ENCODE measurements at regions not wholly inside any gene's neighbourhood (a gene's known extent, or its start where the extent isn't known, plus 50 kb on each side); places are given as distances from the start of the nearest gene placed in this dataset.
A peak's percentile ranks its signal among the peaks of the same experiment; 100 is the strongest.

GRCh38 chr4:110792036-110792435 is 169.2 kb upstream of the PITX2 start:
- in situ Hi-C loops (cut with HindIII; ENCODE audit: low pct_ligation_motif_present, low sequenced_read_pairs) = no loop called here
- no peak for TF ChIP-seq CTCF (IDR thresholded peaks at IDR 0.05; ENCODE audit: low read depth, low read length, missing control alignments)
- no peaks in the 10 kb centered on the region for H3K36me3 ChIP-seq (replicated peaks)
- DNase-seq = no peak
- H3K27me3 ChIP-seq (replicated peaks) = no peaks in the 10 kb centered on the region
- H3K27ac ChIP-seq = no peak overlapping the region
- no peak overlapping the region for H3K4me3 ChIP-seq (ENCODE audit: low read depth, low read length)

- in situ Hi-C loops (cut with HindIII; ENCODE audit: low pct_ligation_motif_present, low sequenced_read_pairs) = no loop called here
- peaks cover 2% of the 10 kb centered on the region for H3K27me3 ChIP-seq (replicated peaks)
- H3K4me3 ChIP-seq (ENCODE audit: low read depth, low read length) = no peak overlapping the region
- no peak overlapping the region for H3K27ac ChIP-seq
- TF ChIP-seq CTCF (IDR thresholded peaks at IDR 0.05; ENCODE audit: low read depth, low read length, missing control alignments) = no peak
- DNase-seq = peak; percentile 29
- H3K36me3 ChIP-seq (replicated peaks) = no peaks in the 10 kb centered on the region
Measured at GRCh38 chr4:110793381-110793801, 170.5 kb upstream of the PITX2 start.

GRCh38 chr4:110793890-110794554 is 171.1 kb upstream of the PITX2 start:
- DNase-seq = no peak
- in situ Hi-C loops (cut with HindIII; ENCODE audit: low pct_ligation_motif_present, low sequenced_read_pairs) = no loop called here
- H3K36me3 ChIP-seq (replicated peaks) = no peaks in the 10 kb centered on the region
- no peak for TF ChIP-seq CTCF (IDR thresholded peaks at IDR 0.05; ENCODE audit: low read depth, low read length, missing control alignments)
- H3K27ac ChIP-seq = no peak overlapping the region
- peaks cover 2% of the 10 kb centered on the region for H3K27me3 ChIP-seq (replicated peaks)
- no peak overlapping the region for H3K4me3 ChIP-seq (ENCODE audit: low read depth, low read length)

GRCh38 chr4:110795971-110796370 is 173.1 kb upstream of the PITX2 start:
- H3K27me3 ChIP-seq (replicated peaks) = peaks cover 2% of the 10 kb centered on the region

GRCh38 chr4:110797486-110797885 is 174.6 kb upstream of the PITX2 start:
- peaks cover 2% of the 10 kb centered on the region for H3K27me3 ChIP-seq (replicated peaks)
- no peak overlapping the region for H3K27ac ChIP-seq
- H3K36me3 ChIP-seq (replicated peaks) = no peaks in the 10 kb centered on the region
- TF ChIP-seq CTCF (IDR thresholded peaks at IDR 0.05; ENCODE audit: low read depth, low read length, missing control alignments) = no peak
- no peak overlapping the region for H3K4me3 ChIP-seq (ENCODE audit: low read depth, low read length)
- in situ Hi-C loops (cut with HindIII; ENCODE audit: low pct_ligation_motif_present, low sequenced_read_pairs) = no loop called here
- DNase-seq = no peak

More at GRCh38 chr4:110795971-110796370, 173.1 kb upstream of the PITX2 start:
- no peak for TF ChIP-seq CTCF (IDR thresholded peaks at IDR 0.05; ENCODE audit: low read depth, low read length, missing control alignments)
- in situ Hi-C loops (cut with HindIII; ENCODE audit: low pct_ligation_motif_present, low sequenced_read_pairs) = no loop called here
- no peak overlapping the region for H3K4me3 ChIP-seq (ENCODE audit: low read depth, low read length)
- H3K27ac ChIP-seq = no peak overlapping the region
- no peak for DNase-seq
- H3K36me3 ChIP-seq (replicated peaks) = no peaks in the 10 kb centered on the region

GRCh38 chr4:110798687-110799086 is 175.8 kb upstream of the PITX2 start:
- TF ChIP-seq CTCF (IDR thresholded peaks at IDR 0.05; ENCODE audit: low read depth, low read length, missing control alignments) = no peak
- no peaks in the 10 kb centered on the region for H3K36me3 ChIP-seq (replicated peaks)
- no peak for DNase-seq
- in situ Hi-C loops (cut with HindIII; ENCODE audit: low pct_ligation_motif_present, low sequenced_read_pairs) = no loop called here
- no peak overlapping the region for H3K27ac ChIP-seq
- H3K27me3 ChIP-seq (replicated peaks) = peaks cover 2% of the 10 kb centered on the region
- no peak overlapping the region for H3K4me3 ChIP-seq (ENCODE audit: low read depth, low read length)

All from brain microvascular endothelial cell (primary cell).